ENCODE measurements at regions not wholly inside any gene's neighbourhood (a gene's known extent, or its start where the extent isn't known, plus 50 kb on each side); places are given as distances from the start of the nearest gene placed in this dataset.
"Not testable (repeated sequence)": the region's sequence is repeated elsewhere in the genome, so short reads cannot be mapped to it uniquely, and the experiment has no call there.

GRCh38 chr12:28693565-28694219, 455.4 kb upstream of the FAR2 start:
- DNase-seq = no peak

- no peak for DNase-seq
Observed at GRCh38 chr12:28698553-28698952, 450.5 kb upstream of the FAR2 start.

GRCh38 chr12:28699029-28699428, 450.0 kb upstream of the FAR2 start:
- DNase-seq = no peak

GRCh38 chr12:28700161-28700560, 448.9 kb upstream of the FAR2 start:
- DNase-seq = no peak

GRCh38 chr12:28704477-28705169, 444.5 kb upstream of the FAR2 start:
- no peak for DNase-seq

- DNase-seq = no peak
Observed at GRCh38 chr12:28708918-28709371, 440.1 kb upstream of the FAR2 start.

- DNase-seq = no peak
Observed at GRCh38 chr12:28709986-28710685, 438.9 kb upstream of the FAR2 start.

- no peak for DNase-seq
Observed at GRCh38 chr12:28710882-28711281, 438.2 kb upstream of the FAR2 start.

- no peak for DNase-seq
Observed at GRCh38 chr12:28711421-28711820, 437.7 kb upstream of the FAR2 start.

GRCh38 chr12:28742791-28743190, 406.3 kb upstream of the FAR2 start:
- no peak for DNase-seq

GRCh38 chr12:28746734-28747325, 402.2 kb upstream of the FAR2 start:
- DNase-seq = no peak

- no peak for DNase-seq
Observed at GRCh38 chr12:28750946-28751685, 398.0 kb upstream of the FAR2 start.

GRCh38 chr12:28755027-28755426, 394.1 kb upstream of the FAR2 start:
- DNase-seq = no peak

- no peak for DNase-seq
Observed at GRCh38 chr12:28759333-28759732, 389.7 kb upstream of the FAR2 start.

- not testable (repeated sequence) for DNase-seq
Observed at GRCh38 chr12:28760040-28760903, 388.8 kb upstream of the FAR2 start.

GRCh38 chr12:28761897-28762296, 387.2 kb upstream of the FAR2 start:
- not testable (repeated sequence) for DNase-seq

- DNase-seq = no peak
Observed at GRCh38 chr12:28766398-28766797, 382.7 kb upstream of the FAR2 start.

GRCh38 chr12:28767836-28768348, 381.2 kb upstream of the FAR2 start:
- no peak for DNase-seq

GRCh38 chr12:28770322-28770721, 378.8 kb upstream of the FAR2 start:
- DNase-seq = no peak

GRCh38 chr12:28771968-28772367, 377.1 kb upstream of the FAR2 start:
- DNase-seq = no peak

GRCh38 chr12:28775556-28775955, 373.5 kb upstream of the FAR2 start:
- no peak for DNase-seq

GRCh38 chr12:28776220-28776619, 372.9 kb upstream of the FAR2 start:
- no peak for DNase-seq

Measured in stimulated activated CD4-positive, alpha-beta T cell treated with anti-CD3 and anti-CD28 coated beads, Interleukin-2, amount 100 ng/mL, for 24 hours (primary cell).